Stimulated activated effector memory CD8-positive, alpha-beta T cell treated with anti-CD3 and anti-CD28 coated beads, Interleukin-12 subunit alpha, Interleukin-12 subunit beta, amount 100 ng/mL, for 72 hours (primary cell): ENCODE measurements at regions not wholly inside any gene's neighbourhood (a gene's known extent, or its start where the extent isn't known, plus 50 kb on each side); places are given as distances from the start of the nearest gene placed in this dataset.

Experiments used
- ATAC-seq: fragments of 150-1000 bp; cut with Tn5 transposase; 2 replicates; pipeline ENCODE4 v1.10.0; 2021
- DNase-seq, 2 donors: peaks; one replicate each; pipeline ENCODE4 v3.0.0; 2021 to 2022; ENCODE audit warnings: low spot score in 2 of 2
- H3K27ac Mint-ChIP-seq: one replicate; pipeline ENCODE4 v1.8.0; 2022; ENCODE audit warnings: mild to moderate bottlenecking, mixed read lengths
- H3K36me3 Mint-ChIP-seq: one replicate; pipeline ENCODE4 v1.8.0; 2022; ENCODE audit warnings: mild to moderate bottlenecking, mixed read lengths
- H3K4me1 Mint-ChIP-seq: one replicate; pipeline ENCODE4 v1.8.0; 2022; ENCODE audit warnings: mixed read lengths
- H3K4me3 Mint-ChIP-seq: one replicate; pipeline ENCODE4 v1.8.0; 2022; ENCODE audit warnings: mild to moderate bottlenecking, mixed read lengths
- H3K9me3 Mint-ChIP-seq: one replicate; pipeline ENCODE4 v1.8.0; 2022; ENCODE audit warnings: mixed read lengths

DNA sequence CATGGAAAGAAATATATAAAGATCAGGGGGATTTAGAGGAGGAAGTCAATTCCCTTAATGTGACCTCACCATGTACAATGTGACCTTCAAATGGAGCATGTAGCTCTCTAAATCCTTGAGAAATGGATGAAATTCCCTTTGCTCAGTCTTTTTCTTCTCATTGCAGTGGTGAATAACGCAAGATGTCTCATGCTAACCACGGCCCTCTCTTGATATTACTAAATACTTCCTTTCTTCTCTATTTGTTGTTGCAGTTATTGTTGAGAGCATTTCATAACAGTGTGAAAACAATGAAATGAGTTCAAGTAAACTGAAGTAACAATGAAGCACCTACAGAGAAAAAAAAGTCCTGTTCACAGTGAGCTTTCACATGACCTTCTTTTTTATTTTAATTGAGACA, 55.6 kb downstream of the ZNF281 start:
- no peak overlapping the region for H3K27ac Mint-ChIP-seq
- no peak for DNase-seq
- H3K9me3 Mint-ChIP-seq: no peaks in the 10 kb centered on the region
- H3K36me3 Mint-ChIP-seq: no peaks in the 10 kb centered on the region
- peaks cover 32% of the 10 kb centered on the region for H3K4me1 Mint-ChIP-seq
- peak; percentile 96 for ATAC-seq
- no peak overlapping the region for H3K4me3 Mint-ChIP-seq

- Mint-ChIP-seq H3K4me1 (peaks cover 32% of the 10 kb centered on the region), H3K9me3 (no peaks in the 10 kb centered on the region), H3K36me3 (no peaks in the 10 kb centered on the region), H3K27ac (peak overlapping the region; percentile 57), H3K4me3 (no peak overlapping the region)
- no peak for ATAC-seq
- DNase-seq: no peak
These were observed 56.6 kb downstream of the ZNF281 start for GRCh38 chr1:200353232-200353631.

DNA sequence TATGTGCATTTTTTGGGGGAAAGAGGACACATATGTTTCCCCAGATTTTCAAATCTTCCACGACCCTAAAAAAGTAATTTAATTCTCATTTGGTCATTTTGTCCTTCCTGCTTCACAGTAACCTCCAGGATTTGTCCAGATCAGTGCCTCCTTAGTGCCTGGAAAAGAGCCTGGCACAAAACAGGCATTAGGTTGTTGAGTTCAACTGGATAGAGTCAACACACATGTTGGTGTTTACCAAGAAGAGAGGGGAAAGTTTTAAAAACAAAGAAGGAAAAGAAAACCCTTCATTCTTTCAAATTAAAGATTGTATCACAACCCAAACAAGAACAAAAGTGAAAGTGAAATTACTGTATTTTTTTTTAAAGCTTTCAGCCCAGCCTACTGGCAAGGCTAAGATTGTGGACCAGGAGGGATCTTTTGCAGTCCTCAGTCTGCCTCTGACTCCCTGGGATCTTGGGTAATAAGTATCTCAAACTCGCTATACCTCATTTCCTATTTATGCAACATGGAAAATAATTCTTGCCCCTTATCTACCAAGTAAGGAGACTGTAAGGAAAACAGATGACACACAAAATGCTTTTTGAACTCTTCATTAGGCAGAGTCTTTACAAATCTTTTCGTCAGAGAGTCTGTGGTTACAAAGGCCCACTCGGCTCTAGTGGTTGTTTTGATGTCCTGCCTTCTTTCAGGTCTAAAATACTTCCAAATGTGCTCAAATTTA, 57.8 kb downstream of the ZNF281 start:
- no peaks in the 10 kb centered on the region for H3K36me3 Mint-ChIP-seq
- H3K27ac Mint-ChIP-seq: no peak overlapping the region
- DNase-seq (no peak), ATAC-seq (no peak)
- H3K9me3 Mint-ChIP-seq: no peaks in the 10 kb centered on the region
- peak overlapping the region; percentile 1 for H3K4me3 Mint-ChIP-seq
- peaks cover 32% of the 10 kb centered on the region for H3K4me1 Mint-ChIP-seq

GRCh38 chr1:200351425-200351824, 58.4 kb downstream of the ZNF281 start:
- Mint-ChIP-seq H3K9me3 (no peaks in the 10 kb centered on the region), H3K4me3 (no peak overlapping the region), H3K36me3 (no peaks in the 10 kb centered on the region), H3K4me1 (peaks cover 32% of the 10 kb centered on the region), H3K27ac (no peak overlapping the region)
- DNase-seq (no peak), ATAC-seq (no peak)

DNA sequence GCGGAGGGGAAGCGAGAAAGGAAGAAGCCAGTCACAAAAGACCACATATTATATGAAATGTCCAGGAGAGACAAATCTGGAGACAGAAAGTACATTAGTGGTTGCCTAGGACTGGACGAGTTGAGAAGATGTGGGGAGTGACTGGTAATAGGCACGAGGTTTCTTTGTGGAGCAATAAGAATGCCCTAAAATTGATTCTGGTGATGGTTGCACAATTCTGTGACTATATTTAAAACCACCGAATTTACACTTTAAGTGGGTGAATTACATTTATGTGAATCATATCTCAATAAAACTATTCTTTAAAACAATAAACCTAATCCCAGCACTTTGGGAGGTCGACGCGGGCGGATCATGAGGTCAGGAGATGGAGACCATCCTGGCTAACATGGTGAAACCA, 63.1 kb downstream of the ZNF281 start:
- Mint-ChIP-seq H3K9me3 (no peaks in the 10 kb centered on the region), H3K4me3 (no peak overlapping the region), H3K36me3 (no peaks in the 10 kb centered on the region), H3K4me1 (peaks cover 12% of the 10 kb centered on the region), H3K27ac (no peak overlapping the region)
- DNase-seq: no peak
- ATAC-seq: no peak

- no peak for ATAC-seq
- Mint-ChIP-seq H3K4me1 (peaks cover 6% of the 10 kb centered on the region), H3K36me3 (no peaks in the 10 kb centered on the region), H3K4me3 (no peak overlapping the region), H3K27ac (no peak overlapping the region), H3K9me3 (no peaks in the 10 kb centered on the region)
- DNase-seq: no peak
These were observed 64.3 kb downstream of the ZNF281 start for GRCh38 chr1:200345520-200345919.

GRCh38 chr1:200343874-200344273, 66.0 kb downstream of the ZNF281 start:
- Mint-ChIP-seq H3K4me1 (peaks cover 6% of the 10 kb centered on the region), H3K27ac (no peak overlapping the region), H3K4me3 (no peak overlapping the region), H3K9me3 (no peaks in the 10 kb centered on the region), H3K36me3 (no peaks in the 10 kb centered on the region)
- DNase-seq (no peak), ATAC-seq (peak; percentile 62)

DNA sequence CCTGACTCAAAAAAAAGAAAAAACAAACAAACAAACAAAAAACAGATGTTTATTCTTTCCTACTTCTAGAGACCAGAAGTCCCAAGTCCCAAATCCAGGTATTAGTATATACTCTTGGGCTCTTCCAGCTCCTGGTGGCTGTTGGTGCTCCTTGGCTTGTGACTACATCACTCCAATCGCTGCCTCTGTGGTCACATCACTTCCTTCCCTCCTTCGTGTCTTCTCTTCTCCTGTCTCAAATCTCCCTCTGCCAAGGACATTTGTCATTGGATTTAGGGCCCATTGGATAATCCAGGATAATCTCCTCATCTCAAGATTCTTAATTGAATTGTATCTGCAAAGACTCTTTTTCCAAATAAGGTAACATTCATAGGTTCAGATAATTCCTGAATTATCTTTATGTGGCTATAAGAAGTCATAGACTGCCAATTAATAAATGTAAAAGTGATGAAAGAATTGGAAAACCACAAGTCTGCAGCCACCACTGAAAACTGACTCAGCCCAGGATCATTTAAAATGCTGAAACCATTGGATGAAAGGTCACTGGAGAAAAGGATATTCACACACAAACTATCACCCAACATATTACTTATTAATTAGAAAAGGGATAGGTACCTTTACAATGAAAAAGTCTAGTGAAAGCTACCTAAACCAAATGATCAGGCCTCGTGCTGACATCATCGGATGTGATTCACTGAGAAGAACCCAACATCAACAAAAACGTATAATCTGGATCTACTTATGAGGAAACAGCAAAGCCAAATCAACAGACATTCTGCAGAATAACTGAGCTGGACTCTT, 67.1 kb downstream of the ZNF281 start:
- H3K4me3 Mint-ChIP-seq: no peak overlapping the region
- ATAC-seq: no peak
- H3K9me3 Mint-ChIP-seq: no peaks in the 10 kb centered on the region
- no peak for DNase-seq
- no peak overlapping the region for H3K27ac Mint-ChIP-seq
- no peaks in the 10 kb centered on the region for H3K36me3 Mint-ChIP-seq
- H3K4me1 Mint-ChIP-seq: peaks cover 7% of the 10 kb centered on the region

DNA sequence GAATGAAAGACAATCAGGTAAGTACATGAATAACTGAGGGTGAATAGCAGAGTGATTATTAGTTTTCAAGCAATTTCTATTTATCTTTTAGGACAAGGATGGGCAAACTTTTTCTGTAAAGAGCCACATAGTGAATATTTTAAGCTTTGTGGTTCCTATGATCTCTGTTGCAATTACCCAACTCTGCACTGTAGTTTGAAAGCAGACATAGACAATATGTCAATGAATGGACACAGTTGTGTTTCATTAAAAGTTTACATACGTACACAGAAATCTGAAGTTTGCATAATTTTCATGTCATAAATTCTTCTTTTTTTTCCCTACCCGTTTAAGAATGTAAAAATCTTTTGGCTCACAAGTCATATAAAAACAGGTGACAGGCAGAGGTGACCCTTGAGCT, 71.4 kb downstream of the ZNF281 start:
- Mint-ChIP-seq H3K36me3 (no peaks in the 10 kb centered on the region), H3K4me1 (peaks cover 10% of the 10 kb centered on the region), H3K9me3 (no peaks in the 10 kb centered on the region), H3K27ac (no peak overlapping the region), H3K4me3 (no peak overlapping the region)
- DNase-seq (no peak), ATAC-seq (no peak)

DNA sequence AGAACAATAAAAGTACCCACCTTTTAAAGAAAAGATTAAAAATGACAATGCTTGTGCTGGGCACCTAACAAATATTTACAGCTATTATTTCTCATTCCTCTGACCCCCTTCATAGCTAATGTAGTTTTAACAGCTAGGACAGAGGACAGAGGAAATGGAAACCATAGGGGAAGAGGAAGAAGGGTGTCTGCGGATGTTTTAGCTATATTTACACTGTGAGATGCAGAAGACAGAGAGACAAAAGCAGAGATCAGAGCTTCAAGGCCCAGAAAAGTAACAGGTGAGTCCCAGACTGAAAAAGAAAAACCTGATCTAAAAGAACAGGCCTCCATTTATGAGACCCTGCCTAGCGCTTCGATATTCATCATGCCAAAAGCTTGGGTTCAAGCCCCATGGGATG, 72.0 kb downstream of the ZNF281 start:
- DNase-seq (no peak), ATAC-seq (no peak)
- Mint-ChIP-seq H3K27ac (peak overlapping the region; percentile 55), H3K9me3 (no peaks in the 10 kb centered on the region), H3K4me3 (no peak overlapping the region), H3K4me1 (peaks cover 10% of the 10 kb centered on the region), H3K36me3 (no peaks in the 10 kb centered on the region)

- Mint-ChIP-seq H3K27ac (peak overlapping the region; percentile 55), H3K4me3 (no peak overlapping the region), H3K4me1 (peaks cover 10% of the 10 kb centered on the region), H3K9me3 (no peaks in the 10 kb centered on the region), H3K36me3 (no peaks in the 10 kb centered on the region)
- no peak for DNase-seq
- ATAC-seq: no peak
These were observed 72.4 kb downstream of the ZNF281 start for GRCh38 chr1:200337410-200337809.

- H3K36me3 Mint-ChIP-seq: no peaks in the 10 kb centered on the region
- ATAC-seq: no peak
- H3K27ac Mint-ChIP-seq: no peak overlapping the region
These were observed 72.9 kb downstream of the ZNF281 start for GRCh38 chr1:200336901-200337391.

GRCh38 chr1:200336101-200336845, 73.6 kb downstream of the ZNF281 start:
- H3K36me3 Mint-ChIP-seq: no peaks in the 10 kb centered on the region
- no peak overlapping the region for H3K27ac Mint-ChIP-seq
- H3K4me1 Mint-ChIP-seq: peaks cover 10% of the 10 kb centered on the region

More at GRCh38 chr1:200336901-200337391, 72.9 kb downstream of the ZNF281 start:
- Mint-ChIP-seq H3K9me3 (no peaks in the 10 kb centered on the region), H3K4me3 (no peak overlapping the region), H3K4me1 (peaks cover 10% of the 10 kb centered on the region)
- no peak for DNase-seq

DNA sequence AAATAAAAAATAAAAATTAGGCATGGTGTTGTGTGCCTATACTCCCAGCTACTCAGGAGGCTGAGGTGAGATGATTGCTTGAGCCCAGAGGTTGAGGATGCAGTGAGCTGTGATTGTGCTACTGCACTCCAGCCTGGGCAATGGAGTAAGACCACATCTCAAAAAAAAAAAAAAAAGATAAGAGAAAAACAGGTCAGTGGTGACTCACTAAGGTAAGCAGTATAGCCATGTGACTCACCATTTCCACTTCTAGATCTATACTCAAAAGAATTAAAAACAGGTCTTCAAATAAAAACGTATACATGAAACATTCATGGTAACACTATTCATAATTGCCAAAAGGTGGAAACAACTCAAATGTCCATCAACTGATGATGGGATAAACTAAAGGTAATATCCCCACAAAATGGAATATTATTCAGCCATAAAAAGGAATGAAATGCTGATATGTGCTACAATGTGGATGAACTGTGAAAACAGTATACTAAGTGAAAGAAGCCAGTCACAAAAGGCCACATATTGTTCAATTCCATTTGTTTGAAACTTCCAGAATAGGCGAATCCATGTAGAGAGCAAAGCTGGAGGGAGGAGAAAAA, 75.1 kb downstream of the ZNF281 start:
- no peak for DNase-seq
- no peak overlapping the region for H3K27ac Mint-ChIP-seq
- no peaks in the 10 kb centered on the region for H3K9me3 Mint-ChIP-seq
- peak; percentile 76 for ATAC-seq
- H3K4me3 Mint-ChIP-seq: no peak overlapping the region
- H3K36me3 Mint-ChIP-seq: no peaks in the 10 kb centered on the region
- H3K4me1 Mint-ChIP-seq: peaks cover 10% of the 10 kb centered on the region

More at GRCh38 chr1:200336101-200336845, 73.6 kb downstream of the ZNF281 start:
- no peak overlapping the region for H3K4me3 Mint-ChIP-seq
- H3K9me3 Mint-ChIP-seq: no peaks in the 10 kb centered on the region
- DNase-seq (no peak), ATAC-seq (no peak)

GRCh38 chr1:200333329-200333728, 76.5 kb downstream of the ZNF281 start:
- H3K4me1 Mint-ChIP-seq: peaks cover 10% of the 10 kb centered on the region
- H3K9me3 Mint-ChIP-seq: no peaks in the 10 kb centered on the region
- ATAC-seq (no peak), DNase-seq (no peak)
- H3K27ac Mint-ChIP-seq: no peak overlapping the region
- no peak overlapping the region for H3K4me3 Mint-ChIP-seq
- no peaks in the 10 kb centered on the region for H3K36me3 Mint-ChIP-seq
